ENCODE measurements at regions not wholly inside any gene's neighbourhood (a gene's known extent, or its start where the extent isn't known, plus 50 kb on each side); places are given as distances from the start of the nearest gene placed in this dataset.

GRCh38 chr2:133787651-133788050 is 219.4 kb upstream of the NCKAP5 start:
- Mint-ChIP-seq H3K9me3 (peaks cover 9% of the 10 kb centered on the region), H3K36me3 (ENCODE audit: low read depth) (peaks cover 4% of the 10 kb centered on the region), H3K27ac (no peak overlapping the region), H3K4me3 (no peak overlapping the region), H3K27me3 (ENCODE audit: low read depth, poor library complexity) (peaks cover 9% of the 10 kb centered on the region), H3K4me1 (no peaks in the 10 kb centered on the region)
- DNase-seq: no peak
- TF ChIP-seq CTCF (IDR thresholded peaks at IDR 0.05): no peak

GRCh38 chr2:133788386-133788785 is 220.1 kb upstream of the NCKAP5 start:
- Mint-ChIP-seq H3K27ac (no peak overlapping the region), H3K4me3 (no peak overlapping the region), H3K9me3 (peaks cover 8% of the 10 kb centered on the region), H3K36me3 (ENCODE audit: low read depth) (no peaks in the 10 kb centered on the region), H3K27me3 (ENCODE audit: low read depth, poor library complexity) (peaks cover 2% of the 10 kb centered on the region), H3K4me1 (no peaks in the 10 kb centered on the region)
- no peak for TF ChIP-seq CTCF (IDR thresholded peaks at IDR 0.05)
- DNase-seq: no peak

- Mint-ChIP-seq H3K27me3 (ENCODE audit: low read depth, poor library complexity) (peaks cover 2% of the 10 kb centered on the region), H3K36me3 (ENCODE audit: low read depth) (no peaks in the 10 kb centered on the region), H3K4me3 (no peak overlapping the region), H3K27ac (no peak overlapping the region), H3K9me3 (peaks cover 18% of the 10 kb centered on the region), H3K4me1 (no peaks in the 10 kb centered on the region)
- DNase-seq: no peak
- no peak for TF ChIP-seq CTCF (IDR thresholded peaks at IDR 0.05)
These were observed 221.5 kb upstream of the NCKAP5 start for GRCh38 chr2:133789743-133790142.

- H3K4me1 Mint-ChIP-seq: no peaks in the 10 kb centered on the region
- peaks cover 2% of the 10 kb centered on the region for H3K27me3 Mint-ChIP-seq (ENCODE audit: low read depth, poor library complexity)
- H3K9me3 Mint-ChIP-seq: peaks cover 25% of the 10 kb centered on the region
- TF ChIP-seq CTCF (IDR thresholded peaks at IDR 0.05): no peak
- DNase-seq: no peak
- H3K27ac Mint-ChIP-seq: no peak overlapping the region
- H3K36me3 Mint-ChIP-seq (ENCODE audit: low read depth): no peaks in the 10 kb centered on the region
- H3K4me3 Mint-ChIP-seq: no peak overlapping the region
These were observed 222.4 kb upstream of the NCKAP5 start for GRCh38 chr2:133790711-133791110.

GRCh38 chr2:133791191-133791590 is 222.9 kb upstream of the NCKAP5 start:
- Mint-ChIP-seq H3K4me3 (no peak overlapping the region), H3K9me3 (peaks cover 30% of the 10 kb centered on the region), H3K36me3 (ENCODE audit: low read depth) (no peaks in the 10 kb centered on the region), H3K27ac (no peak overlapping the region), H3K4me1 (no peaks in the 10 kb centered on the region), H3K27me3 (ENCODE audit: low read depth, poor library complexity) (no peaks in the 10 kb centered on the region)
- DNase-seq: no peak
- TF ChIP-seq CTCF (IDR thresholded peaks at IDR 0.05): no peak

GRCh38 chr2:133792223-133792622 is 224.0 kb upstream of the NCKAP5 start:
- Mint-ChIP-seq H3K27me3 (ENCODE audit: low read depth, poor library complexity) (no peaks in the 10 kb centered on the region), H3K9me3 (peaks cover 40% of the 10 kb centered on the region), H3K4me3 (no peak overlapping the region), H3K36me3 (ENCODE audit: low read depth) (no peaks in the 10 kb centered on the region), H3K27ac (no peak overlapping the region), H3K4me1 (no peaks in the 10 kb centered on the region)
- no peak for DNase-seq
- no peak for TF ChIP-seq CTCF (IDR thresholded peaks at IDR 0.05)
